ENCODE measurements at regions not wholly inside any gene's neighbourhood (a gene's known extent, or its start where the extent isn't known, plus 50 kb on each side); places are given as distances from the start of the nearest gene placed in this dataset.
"Not testable (repeated sequence)": the region's sequence is repeated elsewhere in the genome, so short reads cannot be mapped to it uniquely, and the experiment has no call there.

- not testable (repeated sequence) for H3K27me3 ChIP-seq; H3K9me3 ChIP-seq; H3K4me1 ChIP-seq; H3K36me3 ChIP-seq; H3K27ac ChIP-seq; DNase-seq (ENCODE audit: low spot score); H3K4me3 ChIP-seq
These were observed 84.3 kb downstream of the IRS2 start for GRCh38 chr13:109702030-109702597.

GRCh38 chr13:109700176-109700575 lies 86.2 kb downstream of the IRS2 start:
- Histone ChIP-seq H3K27me3 (no peaks in the 10 kb centered on the region), H3K9me3 (no peaks in the 10 kb centered on the region), H3K4me1 (no peaks in the 10 kb centered on the region), H3K36me3 (no peaks in the 10 kb centered on the region), H3K4me3 (no peak overlapping the region), H3K27ac (no peak overlapping the region)
- DNase-seq (ENCODE audit: low spot score), result peak; percentile 72
- TF ChIP-seq, protein P1, sequence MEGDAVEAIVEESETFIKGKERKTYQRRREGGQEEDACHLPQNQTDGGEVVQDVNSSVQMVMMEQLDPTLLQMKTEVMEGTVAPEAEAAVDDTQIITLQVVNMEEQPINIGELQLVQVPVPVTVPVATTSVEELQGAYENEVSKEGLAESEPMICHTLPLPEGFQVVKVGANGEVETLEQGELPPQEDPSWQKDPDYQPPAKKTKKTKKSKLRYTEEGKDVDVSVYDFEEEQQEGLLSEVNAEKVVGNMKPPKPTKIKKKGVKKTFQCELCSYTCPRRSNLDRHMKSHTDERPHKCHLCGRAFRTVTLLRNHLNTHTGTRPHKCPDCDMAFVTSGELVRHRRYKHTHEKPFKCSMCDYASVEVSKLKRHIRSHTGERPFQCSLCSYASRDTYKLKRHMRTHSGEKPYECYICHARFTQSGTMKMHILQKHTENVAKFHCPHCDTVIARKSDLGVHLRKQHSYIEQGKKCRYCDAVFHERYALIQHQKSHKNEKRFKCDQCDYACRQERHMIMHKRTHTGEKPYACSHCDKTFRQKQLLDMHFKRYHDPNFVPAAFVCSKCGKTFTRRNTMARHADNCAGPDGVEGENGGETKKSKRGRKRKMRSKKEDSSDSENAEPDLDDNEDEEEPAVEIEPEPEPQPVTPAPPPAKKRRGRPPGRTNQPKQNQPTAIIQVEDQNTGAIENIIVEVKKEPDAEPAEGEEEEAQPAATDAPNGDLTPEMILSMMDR (IDR thresholded peaks at IDR 0.05), result no peak

- H3K4me3 ChIP-seq, result no peak overlapping the region
These were observed 86.7 kb downstream of the IRS2 start for GRCh38 chr13:109699628-109700071.

GRCh38 chr13:109698779-109699178 lies 87.6 kb downstream of the IRS2 start:
- H3K4me1 ChIP-seq, result no peaks in the 10 kb centered on the region
- TF ChIP-seq, protein P1 (IDR thresholded peaks at IDR 0.05), result no peak
- H3K36me3 ChIP-seq, result no peaks in the 10 kb centered on the region
- DNase-seq (ENCODE audit: low spot score), result no peak
- no peak overlapping the region for H3K4me3 ChIP-seq
- H3K27ac ChIP-seq, result no peak overlapping the region
- H3K9me3 ChIP-seq, result no peaks in the 10 kb centered on the region
- H3K27me3 ChIP-seq, result no peaks in the 10 kb centered on the region

More at GRCh38 chr13:109699628-109700071, 86.7 kb downstream of the IRS2 start:
- TF ChIP-seq, protein P1 (IDR thresholded peaks at IDR 0.05), result no peak
- Histone ChIP-seq H3K9me3 (no peaks in the 10 kb centered on the region), H3K27me3 (no peaks in the 10 kb centered on the region), H3K27ac (no peak overlapping the region), H3K36me3 (no peaks in the 10 kb centered on the region), H3K4me1 (no peaks in the 10 kb centered on the region)
- no peak for DNase-seq (ENCODE audit: low spot score)

DNA sequence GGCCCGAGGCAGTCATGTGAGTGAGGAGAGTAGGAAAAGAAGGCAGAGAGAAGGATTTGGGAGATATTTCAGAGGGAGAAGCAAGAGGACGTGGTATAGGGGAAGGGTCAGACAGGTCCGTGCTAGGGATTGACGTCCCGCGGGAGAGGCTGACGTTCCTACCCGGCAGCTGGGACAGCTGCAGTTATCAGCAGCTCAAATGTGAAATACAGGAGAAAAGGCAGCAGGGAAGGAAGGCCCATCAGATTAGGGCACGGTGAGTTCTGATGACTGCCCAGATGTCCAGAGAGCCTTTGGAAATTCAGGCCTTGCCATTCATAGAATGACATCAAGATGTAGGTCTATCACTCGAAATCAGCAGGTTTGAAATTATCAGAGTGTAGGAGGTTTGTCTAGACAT lies 88.4 kb downstream of the IRS2 start:
- Histone ChIP-seq H3K36me3 (no peaks in the 10 kb centered on the region), H3K9me3 (no peaks in the 10 kb centered on the region), H3K4me3 (no peak overlapping the region), H3K27me3 (no peaks in the 10 kb centered on the region), H3K27ac (no peak overlapping the region), H3K4me1 (no peaks in the 10 kb centered on the region)
- TF ChIP-seq, protein P1 (IDR thresholded peaks at IDR 0.05), result no peak
- DNase-seq (ENCODE audit: low spot score), result no peak

- Histone ChIP-seq H3K9me3 (no peaks in the 10 kb centered on the region), H3K36me3 (no peaks in the 10 kb centered on the region), H3K27me3 (no peaks in the 10 kb centered on the region), H3K27ac (no peak overlapping the region), H3K4me3 (no peak overlapping the region), H3K4me1 (no peaks in the 10 kb centered on the region)
- DNase-seq (ENCODE audit: low spot score), result no peak
- TF ChIP-seq, protein P1 (IDR thresholded peaks at IDR 0.05), result no peak
These were observed 90.8 kb downstream of the IRS2 start for GRCh38 chr13:109695402-109696190.
